GM12878 (cell line): ENCODE measurements at regions not wholly inside any gene's neighbourhood (a gene's known extent, or its start where the extent isn't known, plus 50 kb on each side); places are given as distances from the start of the nearest gene placed in this dataset.

Experiments used
- BCL3 ChIP-seq: IDR thresholded peaks from 2 replicates; pipeline ENCODE4 v1.6.1; 2011; ENCODE audit warnings: borderline replicate concordance, low read depth, mild to moderate bottlenecking, moderate library complexity, low read length; ENCODE audit not compliant: insufficient read depth, poor library complexity, severe bottlenecking
- CREB1 ChIP-seq: IDR thresholded peaks from 2 replicates; pipeline ENCODE4 v1.6.1; 2012; ENCODE audit warnings: low read depth, mild to moderate bottlenecking, inconsistent platforms
- EZH2 ChIP-seq: IDR thresholded peaks from 2 replicates; pipeline ENCODE4 v1.6.1; 2012; ENCODE audit warnings: low read depth, mild to moderate bottlenecking, control low read depth, inconsistent platforms, low read length, borderline replicate concordance; ENCODE audit not compliant: control insufficient read depth
- IRF4 ChIP-seq: IDR thresholded peaks from 2 replicates; pipeline ENCODE4 v1.6.1; 2011; ENCODE audit warnings: low read depth, low read length
- JUNB ChIP-seq: IDR thresholded peaks from 2 replicates; pipeline ENCODE4 v1.6.1; 2016; ENCODE audit warnings: antibody characterized with exemption, mild to moderate bottlenecking
- MEF2A ChIP-seq: IDR thresholded peaks from 2 replicates; pipeline ENCODE4 v1.6.1; 2011; ENCODE audit warnings: low read depth, mild to moderate bottlenecking, low read length, moderate library complexity; ENCODE audit not compliant: insufficient read depth
- MYB ChIP-seq: fragments of 150-350 bp; IDR thresholded peaks from 2 replicates; pipeline ENCODE4 v1.6.1; 2014; ENCODE audit warnings: mild to moderate bottlenecking, low read depth, low read length, borderline replicate concordance
- NFXL1 ChIP-seq: fragments of 450-650 bp; IDR thresholded peaks from 2 replicates; pipeline ENCODE4 v1.6.1; 2017; ENCODE audit warnings: antibody characterized with exemption, mild to moderate bottlenecking, borderline replicate concordance
- RBBP5 ChIP-seq: fragments of 200-600 bp; sonication (generic); conservative IDR thresholded peaks from 2 replicates; pipeline ENCODE4 v1.6.1; 2016
- RELA ChIP-seq: fragments of 450-650 bp; IDR thresholded peaks from 2 replicates; pipeline ENCODE4 v1.8.0; 2014; ENCODE audit warnings: borderline replicate concordance; ENCODE audit not compliant: partially characterized antibody
- REST ChIP-seq: IDR thresholded peaks from 2 replicates; pipeline ENCODE4 v1.6.1; 2012; ENCODE audit warnings: mild to moderate bottlenecking, low read depth, low read length
- RUNX3 ChIP-seq: IDR thresholded peaks from 2 replicates; pipeline ENCODE4 v1.6.1; 2012; ENCODE audit warnings: low read length, inconsistent platforms
- SP1 ChIP-seq: IDR thresholded peaks from one replicate; pipeline ENCODE4 v1.6.1; 2011; ENCODE audit warnings: low read depth, low read length
- SREBF1 ChIP-seq: IDR thresholded peaks from 2 replicates; pipeline ENCODE4 v1.6.1; 2012; ENCODE audit warnings: mild to moderate bottlenecking, low read length
- ZNF207 ChIP-seq: fragments of 450-650 bp; IDR thresholded peaks from 2 replicates; pipeline ENCODE4 v1.6.1; 2014; ENCODE audit warnings: antibody characterized with exemption, mild to moderate bottlenecking, borderline replicate concordance
- ZZZ3 ChIP-seq: IDR thresholded peaks from 2 replicates; pipeline ENCODE4 v1.6.1; 2011; ENCODE audit warnings: low read depth; ENCODE audit not compliant: control insufficient read depth, insufficient read length
- TF ChIP-seq, protein P1 (sequence below): fragments of 450-650 bp; IDR thresholded peaks from 2 replicates; pipeline ENCODE4 v1.6.1; 2017; ENCODE audit warnings: mild to moderate bottlenecking, moderate library complexity
- TF ChIP-seq, protein P2 (sequence below): fragments of 450-650 bp; IDR thresholded peaks from 2 replicates; pipeline ENCODE4 v1.6.1; 2018; ENCODE audit warnings: mild to moderate bottlenecking, low read depth, moderate library complexity; ENCODE audit not compliant: partially characterized antibody

DNA sequence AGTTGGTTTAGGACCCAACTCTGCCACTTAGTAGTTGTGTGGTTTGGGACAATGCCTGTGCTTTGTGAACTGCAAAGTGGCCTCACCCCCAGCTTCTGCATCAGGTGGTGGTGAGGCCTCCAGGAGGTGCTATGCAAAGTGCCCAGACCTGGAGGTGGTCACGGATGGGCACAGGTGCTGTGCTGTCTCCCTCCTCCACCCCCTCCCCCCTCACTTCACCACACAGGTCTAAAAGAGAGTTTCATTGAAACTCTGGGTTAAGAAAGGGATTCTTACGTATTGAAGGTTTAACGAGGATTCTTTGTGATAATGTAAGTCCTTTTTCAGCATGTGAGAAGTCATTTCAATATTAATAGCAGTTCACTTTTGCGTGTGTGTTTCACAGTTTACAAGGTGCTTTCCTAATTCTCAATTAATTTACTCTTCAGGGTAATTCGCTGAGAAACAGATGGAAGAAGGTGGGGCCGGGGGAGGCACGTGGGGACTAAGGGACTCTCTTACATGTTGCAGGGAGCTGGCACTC is 369.9 kb downstream of the LPIN1 start (continued):
- TF ChIP-seq SP1 (peak; percentile 36), JUNB (no peak), MYB (no peak), RBBP5 (no peak), CREB1 (no peak), MEF2A (no peak), RUNX3 (peak; percentile 70), SREBF1 (no peak), REST (no peak), EZH2 (no peak), ZNF207 (0 out of 2 replicates have a peak, but pooled peaks have one; percentile 20), ZZZ3 (no peak), BCL3 (no peak), RELA (no peak), IRF4 (no peak), NFXL1 (no peak)
- TF ChIP-seq, protein P1, sequence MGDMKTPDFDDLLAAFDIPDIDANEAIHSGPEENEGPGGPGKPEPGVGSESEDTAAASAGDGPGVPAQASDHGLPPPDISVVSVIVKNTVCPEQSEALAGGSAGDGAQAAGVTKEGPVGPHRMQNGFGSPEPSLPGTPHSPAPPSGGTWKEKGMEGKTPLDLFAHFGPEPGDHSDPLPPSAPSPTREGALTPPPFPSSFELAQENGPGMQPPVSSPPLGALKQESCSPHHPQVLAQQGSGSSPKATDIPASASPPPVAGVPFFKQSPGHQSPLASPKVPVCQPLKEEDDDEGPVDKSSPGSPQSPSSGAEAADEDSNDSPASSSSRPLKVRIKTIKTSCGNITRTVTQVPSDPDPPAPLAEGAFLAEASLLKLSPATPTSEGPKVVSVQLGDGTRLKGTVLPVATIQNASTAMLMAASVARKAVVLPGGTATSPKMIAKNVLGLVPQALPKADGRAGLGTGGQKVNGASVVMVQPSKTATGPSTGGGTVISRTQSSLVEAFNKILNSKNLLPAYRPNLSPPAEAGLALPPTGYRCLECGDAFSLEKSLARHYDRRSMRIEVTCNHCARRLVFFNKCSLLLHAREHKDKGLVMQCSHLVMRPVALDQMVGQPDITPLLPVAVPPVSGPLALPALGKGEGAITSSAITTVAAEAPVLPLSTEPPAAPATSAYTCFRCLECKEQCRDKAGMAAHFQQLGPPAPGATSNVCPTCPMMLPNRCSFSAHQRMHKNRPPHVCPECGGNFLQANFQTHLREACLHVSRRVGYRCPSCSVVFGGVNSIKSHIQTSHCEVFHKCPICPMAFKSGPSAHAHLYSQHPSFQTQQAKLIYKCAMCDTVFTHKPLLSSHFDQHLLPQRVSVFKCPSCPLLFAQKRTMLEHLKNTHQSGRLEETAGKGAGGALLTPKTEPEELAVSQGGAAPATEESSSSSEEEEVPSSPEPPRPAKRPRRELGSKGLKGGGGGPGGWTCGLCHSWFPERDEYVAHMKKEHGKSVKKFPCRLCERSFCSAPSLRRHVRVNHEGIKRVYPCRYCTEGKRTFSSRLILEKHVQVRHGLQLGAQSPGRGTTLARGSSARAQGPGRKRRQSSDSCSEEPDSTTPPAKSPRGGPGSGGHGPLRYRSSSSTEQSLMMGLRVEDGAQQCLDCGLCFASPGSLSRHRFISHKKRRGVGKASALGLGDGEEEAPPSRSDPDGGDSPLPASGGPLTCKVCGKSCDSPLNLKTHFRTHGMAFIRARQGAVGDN: no peak
- TF ChIP-seq, protein P2, sequence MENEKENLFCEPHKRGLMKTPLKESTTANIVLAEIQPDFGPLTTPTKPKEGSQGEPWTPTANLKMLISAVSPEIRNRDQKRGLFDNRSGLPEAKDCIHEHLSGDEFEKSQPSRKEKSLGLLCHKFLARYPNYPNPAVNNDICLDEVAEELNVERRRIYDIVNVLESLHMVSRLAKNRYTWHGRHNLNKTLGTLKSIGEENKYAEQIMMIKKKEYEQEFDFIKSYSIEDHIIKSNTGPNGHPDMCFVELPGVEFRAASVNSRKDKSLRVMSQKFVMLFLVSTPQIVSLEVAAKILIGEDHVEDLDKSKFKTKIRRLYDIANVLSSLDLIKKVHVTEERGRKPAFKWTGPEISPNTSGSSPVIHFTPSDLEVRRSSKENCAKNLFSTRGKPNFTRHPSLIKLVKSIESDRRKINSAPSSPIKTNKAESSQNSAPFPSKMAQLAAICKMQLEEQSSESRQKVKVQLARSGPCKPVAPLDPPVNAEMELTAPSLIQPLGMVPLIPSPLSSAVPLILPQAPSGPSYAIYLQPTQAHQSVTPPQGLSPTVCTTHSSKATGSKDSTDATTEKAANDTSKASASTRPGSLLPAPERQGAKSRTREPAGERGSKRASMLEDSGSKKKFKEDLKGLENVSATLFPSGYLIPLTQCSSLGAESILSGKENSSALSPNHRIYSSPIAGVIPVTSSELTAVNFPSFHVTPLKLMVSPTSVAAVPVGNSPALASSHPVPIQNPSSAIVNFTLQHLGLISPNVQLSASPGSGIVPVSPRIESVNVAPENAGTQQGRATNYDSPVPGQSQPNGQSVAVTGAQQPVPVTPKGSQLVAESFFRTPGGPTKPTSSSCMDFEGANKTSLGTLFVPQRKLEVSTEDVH: no peak
